ENCODE measurements at regions not wholly inside any gene's neighbourhood (a gene's known extent, or its start where the extent isn't known, plus 50 kb on each side); places are given as distances from the start of the nearest gene placed in this dataset.

- ChIA-PET POLR2A (ENCODE audit: partially characterized antibody) (no interaction called here), CTCF (ENCODE audit: partially characterized antibody) (interaction anchor here (0.5 kb wide), 1 partner anchor 29 kb away, joined by 3 read pairs; no protein-coding TSS in a partner anchor)
- H3K56ac ChIP-seq (replicated peaks; ENCODE audit: insufficient read length, low read depth, low read length): no peak overlapping the region
- H2AFZ ChIP-seq (ENCODE audit: low read length): no peak overlapping the region
- peaks cover 3 to 6% of the 10 kb centered on the region in 2 experiments; a peak in 2 of 4 replicates for H3K9me3 ChIP-seq (ENCODE audit: insufficient read depth in 2 of 2, low read depth in 1 of 2, low read length in 1 of 2)
- 90% methylated on average over 4 of the region's 4 CpGs; no CpG with 5 or more reads in 1 of the 2 experiments for WGBS, 2 experiments (ENCODE audit: extremely low coverage in 1 of 2, insufficient coverage in 1 of 2, insufficient read length in 1 of 2, insufficient replicate concordance in 2 of 2, low coverage in 1 of 2, low lambda C conversion rate in 2 of 2, missing lambda C conversion rate in 1 of 2)
- H2BK120ac ChIP-seq (replicated peaks; ENCODE audit: low read depth, low read length): no peak overlapping the region
- H2BK20ac ChIP-seq (ENCODE audit: low read length): no peak overlapping the region
- FAIRE-seq: no peak
- no peaks in the 10 kb centered on the region for H3K27me3 ChIP-seq (replicated peaks in 1 of 4; ENCODE audit: control insufficient read depth in 3 of 4, extremely low read depth in 1 of 4, insufficient read depth in 3 of 4, low read length in 3 of 4)
- no peaks in the 10 kb centered on the region for H3K4me1 ChIP-seq (replicated peaks in 1 of 4; ENCODE audit: control insufficient read depth in 3 of 4, insufficient read depth in 4 of 4, low read length in 3 of 4)
- H3K18ac ChIP-seq (ENCODE audit: extremely low read depth, low read length): no peak overlapping the region
- H2BK15ac ChIP-seq (ENCODE audit: low read length): no peak overlapping the region
- no peak overlapping the region for H3K23ac ChIP-seq (ENCODE audit: insufficient read length)
- no peak overlapping the region for H4K8ac ChIP-seq (ENCODE audit: extremely low read depth, insufficient read depth, low read length)
- no peak overlapping the region for H3K4me3 ChIP-seq (ENCODE audit: extremely low read depth in 1 of 4, insufficient read depth in 2 of 4, low read depth in 3 of 4, low read length in 4 of 4)
- TF ChIP-seq YY1 (IDR thresholded peaks at IDR 0.05; ENCODE audit: low read depth, low read length): no peak
- no peak for TF ChIP-seq POLR2AphosphoS5 (IDR thresholded peaks at IDR 0.05; ENCODE audit: low read depth, low read length)
- H4K5ac ChIP-seq (ENCODE audit: insufficient read length, low read depth, low read length): no peak overlapping the region
- H3K79me1 ChIP-seq (ENCODE audit: low read depth, low read length): no peaks in the 10 kb centered on the region
- H3K14ac ChIP-seq (ENCODE audit: insufficient read length): no peak overlapping the region
- no peak for DNase-seq (ENCODE audit: low read depth in 1 of 2, low spot score in 2 of 2)
- H3K27ac ChIP-seq (ENCODE audit: low read depth, low read length): no peak overlapping the region
- no peaks in the 10 kb centered on the region for H4K20me1 ChIP-seq (replicated peaks in 1 of 2; ENCODE audit: control insufficient read depth in 1 of 2, insufficient read depth in 2 of 2, low read length in 2 of 2)
- no peak overlapping the region for H4K91ac ChIP-seq (replicated peaks; ENCODE audit: insufficient read length, low read length)
- H3K79me2 ChIP-seq (ENCODE audit: control insufficient read depth in 1 of 2, insufficient read depth in 2 of 2, low read length in 2 of 2): no peaks in the 10 kb centered on the region
- no peak overlapping the region for H2BK12ac ChIP-seq (ENCODE audit: low read depth, low read length)
- H3K4ac ChIP-seq (replicated peaks; ENCODE audit: insufficient read length, low read depth, low read length): no peak overlapping the region
- H3K9ac ChIP-seq (replicated peaks in 1 of 4; ENCODE audit: extremely low read depth in 1 of 4, low read depth in 3 of 4, low read length in 3 of 4): no peak overlapping the region
- H3K36me3 ChIP-seq (ENCODE audit: control insufficient read depth in 2 of 4, insufficient read depth in 4 of 4, low read length in 3 of 4): no peaks in the 10 kb centered on the region; a peak in 2 of 8 replicates
- no peak overlapping the region for H3K4me2 ChIP-seq (ENCODE audit: insufficient read depth in 1 of 2, low read depth in 2 of 2, low read length in 2 of 2)
- H3K23me2 ChIP-seq (ENCODE audit: low read depth, low read length): no peaks in the 10 kb centered on the region; the same call in 1 of the 2 replicates
- no peak overlapping the region for H2BK5ac ChIP-seq (ENCODE audit: low read depth, low read length)
- H2AK5ac ChIP-seq (ENCODE audit: low read depth, low read length): no peak overlapping the region
Measured at GRCh38 chr1:100643471-100644196, 75.9 kb upstream of the VCAM1 start.

All from H1 (cell line).